HG02642 (cell line): ENCODE measurements at regions not wholly inside any gene's neighbourhood (a gene's known extent, or its start where the extent isn't known, plus 50 kb on each side); places are given as distances from the start of the nearest gene placed in this dataset.

Experiments
- ATAC-seq: cut with Tn5 transposase; IDR thresholded peaks from one replicate; pipeline ENCODE4 v1.9.1; 2021; ENCODE audit warnings: mild to moderate bottlenecking; ENCODE audit not compliant: unreplicated experiment, poor library complexity

DNA sequence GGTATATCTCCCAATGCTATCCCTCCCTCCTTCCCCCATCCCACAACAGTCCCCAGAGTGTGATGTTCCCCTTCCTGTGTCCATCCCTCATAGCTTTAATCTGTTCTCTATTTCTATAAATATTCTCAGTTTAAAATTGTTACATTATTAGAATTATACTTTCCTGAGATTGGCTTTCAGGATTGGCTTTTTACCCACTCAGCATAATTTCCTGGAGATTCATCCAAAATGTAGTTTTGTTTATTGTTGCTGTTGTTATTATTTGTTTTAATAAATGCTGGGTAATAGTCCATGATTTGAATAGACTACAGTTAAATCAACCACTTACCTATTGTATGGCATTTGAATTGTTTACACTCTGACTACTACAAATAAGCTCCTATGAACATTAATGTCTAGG is 936.4 kb downstream of the FAT4 start:
- no peak for ATAC-seq

- ATAC-seq = no peak
Observed at GRCh38 chr4:126262665-126263064, 947.9 kb downstream of the FAT4 start.

- ATAC-seq = no peak
Observed at GRCh38 chr4:126264839-126265238, 950.1 kb downstream of the FAT4 start.

- no peak for ATAC-seq
Observed at GRCh38 chr4:126265888-126266287, 951.1 kb downstream of the FAT4 start.

GRCh38 chr4:126267689-126268088 is 952.9 kb downstream of the FAT4 start:
- no peak for ATAC-seq

DNA sequence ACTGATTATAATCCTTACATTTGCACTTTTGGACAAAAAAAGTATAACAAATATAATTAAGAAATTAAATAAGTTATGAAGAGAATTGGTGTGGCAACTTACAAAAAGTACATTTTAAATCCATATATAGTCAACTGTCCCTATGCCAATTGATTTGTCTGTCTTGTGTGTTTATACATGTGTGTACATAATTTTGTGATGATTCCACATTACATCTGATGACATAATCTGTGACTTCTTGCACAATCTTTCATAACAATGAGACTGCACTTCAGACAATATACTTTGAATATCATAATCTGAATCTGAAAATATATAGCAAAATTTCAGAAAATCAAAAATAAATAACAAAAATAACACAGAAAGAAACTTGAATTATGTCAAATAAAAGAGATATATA is 953.4 kb downstream of the FAT4 start:
- ATAC-seq = no peak

DNA sequence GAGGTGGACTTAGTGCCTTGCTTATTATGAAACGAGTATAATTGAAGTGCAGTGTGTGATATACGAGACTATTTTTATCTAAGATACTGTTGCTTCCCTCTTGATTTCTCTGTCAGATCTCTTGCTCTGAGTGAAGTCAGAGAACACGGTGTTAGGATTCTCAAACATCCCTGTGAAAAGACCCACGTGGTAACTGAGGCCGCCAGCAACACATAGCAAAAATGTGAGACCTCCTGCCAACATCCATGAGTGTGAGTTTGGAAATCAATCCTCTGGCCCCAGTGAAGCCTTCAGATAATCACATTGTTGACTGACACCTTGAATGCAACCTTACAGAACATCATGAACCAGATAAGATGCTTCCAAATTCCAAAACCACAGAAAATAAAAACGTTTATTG is 954.4 kb downstream of the FAT4 start:
- ATAC-seq = no peak

- no peak for ATAC-seq
Observed at GRCh38 chr4:126271292-126271691, 956.5 kb downstream of the FAT4 start.

GRCh38 chr4:126273746-126274145 is 959.0 kb downstream of the FAT4 start:
- ATAC-seq = no peak

GRCh38 chr4:126291886-126292285 is 977.1 kb downstream of the FAT4 start:
- no peak for ATAC-seq

GRCh38 chr4:126298271-126298670 is 983.5 kb downstream of the FAT4 start:
- ATAC-seq = no peak

GRCh38 chr4:126306152-126306869 is 991.6 kb downstream of the FAT4 start:
- ATAC-seq = no peak

- ATAC-seq = no peak
Observed at GRCh38 chr4:126318376-126318775, 1003.6 kb downstream of the FAT4 start.

- no peak for ATAC-seq
Observed at GRCh38 chr4:126328914-126329313, 1014.2 kb downstream of the FAT4 start.

- no peak for ATAC-seq
Observed at GRCh38 chr4:126338548-126338947, 1023.8 kb downstream of the FAT4 start.

- ATAC-seq = no peak
Observed at GRCh38 chr4:126341927-126342326, 1027.2 kb downstream of the FAT4 start.

- ATAC-seq = no peak
Observed at GRCh38 chr4:126344472-126344871, 1029.7 kb downstream of the FAT4 start.

DNA sequence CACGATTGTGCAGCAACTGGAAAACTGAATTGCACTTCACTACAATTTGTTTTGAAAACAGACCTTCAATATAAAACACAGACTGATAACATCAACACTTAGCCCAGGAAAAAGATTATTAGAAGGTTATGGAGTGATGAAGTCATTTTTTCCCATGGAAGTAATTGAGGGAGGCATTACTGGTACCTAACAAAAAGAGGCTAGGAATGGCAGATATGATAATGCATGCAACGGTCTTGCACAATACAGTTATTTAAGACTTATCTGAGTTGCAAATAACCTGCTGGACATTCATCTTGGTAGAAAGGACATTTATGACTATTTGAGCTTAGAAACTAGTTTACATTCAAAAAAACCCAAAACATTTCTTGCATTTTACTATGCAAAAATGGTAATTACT is 1031.9 kb downstream of the FAT4 start:
- ATAC-seq = no peak

DNA sequence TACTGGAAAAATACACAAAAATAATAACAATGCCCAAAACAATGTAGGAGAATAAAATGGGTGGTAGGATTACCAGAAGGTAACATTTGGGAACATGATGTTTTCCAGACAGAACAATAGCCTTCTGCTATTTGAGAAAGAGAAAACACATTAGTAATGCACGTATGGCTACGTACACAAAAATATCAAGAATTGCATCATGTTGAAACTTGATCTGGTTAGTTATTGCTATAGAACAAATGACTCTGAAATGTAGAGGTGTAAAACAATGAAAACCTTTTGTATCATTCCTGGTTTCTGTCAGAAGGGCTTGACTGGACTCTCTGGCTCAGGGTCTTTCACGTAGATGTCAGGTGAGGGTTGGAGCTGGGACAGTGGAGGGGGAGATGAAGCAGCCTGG is 1040.0 kb downstream of the FAT4 start:
- ATAC-seq = no peak

DNA sequence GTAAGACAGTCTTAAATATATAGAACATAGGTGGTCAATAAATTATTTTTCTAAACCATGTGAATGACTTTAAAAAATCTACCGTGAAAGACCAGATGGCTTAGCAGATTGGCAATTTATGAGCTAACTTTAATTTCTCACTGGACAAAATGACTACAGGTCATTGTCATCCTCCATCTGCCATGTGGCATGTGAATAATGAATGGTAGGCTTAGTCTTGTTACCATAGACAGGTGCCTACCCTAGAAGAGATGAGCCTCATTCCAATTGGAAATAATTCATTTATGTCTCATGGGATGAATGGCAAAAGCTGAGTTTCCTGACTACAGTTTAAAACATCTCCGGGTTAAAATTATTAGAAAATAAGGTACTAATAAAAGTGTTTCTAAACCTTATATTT is 1043.3 kb downstream of the FAT4 start:
- no peak for ATAC-seq

DNA sequence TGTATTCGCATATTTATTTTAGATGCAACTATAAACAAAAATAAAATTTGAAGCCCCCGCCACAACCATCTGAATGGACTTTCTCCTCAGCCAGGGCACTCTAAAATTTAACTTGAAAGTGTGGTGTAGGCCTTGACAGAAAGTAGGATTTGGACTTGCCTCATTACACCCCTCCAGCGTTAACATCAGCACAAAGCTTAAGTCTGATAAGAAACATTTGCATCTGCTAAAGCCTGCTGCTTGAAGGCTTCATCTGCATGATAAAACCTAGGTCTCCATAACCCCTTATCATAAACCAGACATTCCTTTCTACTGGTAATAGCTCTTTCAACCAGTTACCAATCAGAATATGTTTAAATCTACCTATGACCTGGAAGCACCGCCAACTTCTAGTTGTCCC is 1046.5 kb downstream of the FAT4 start:
- no peak for ATAC-seq

DNA sequence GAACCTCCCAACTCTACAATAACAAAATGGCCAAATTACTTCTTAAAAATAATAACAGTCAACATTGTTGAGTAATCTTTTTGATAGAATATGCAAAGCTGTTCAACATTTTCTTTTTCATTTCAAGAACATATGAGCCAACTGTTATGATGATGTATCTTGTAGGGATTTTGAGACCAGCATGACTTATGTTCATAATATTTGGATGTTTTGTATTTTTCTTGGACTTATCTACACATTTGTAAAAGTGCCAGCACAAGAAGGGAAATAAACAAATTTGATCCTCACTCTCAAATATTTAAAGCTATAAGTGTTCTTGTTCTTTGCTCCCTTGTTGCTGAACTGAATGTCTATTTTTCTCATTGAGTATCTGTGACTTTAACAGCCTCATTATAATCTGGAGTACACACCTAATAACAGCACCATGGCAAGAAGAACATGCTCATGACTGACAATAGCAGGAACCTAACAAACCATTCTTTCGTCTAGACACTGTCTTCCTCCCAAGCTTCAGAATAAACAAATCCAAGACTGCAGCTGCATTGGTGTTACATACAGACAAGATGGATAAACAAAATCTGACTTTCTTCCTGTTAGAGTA is 1049.7 kb downstream of the FAT4 start:
- no peak for ATAC-seq
